Stimulated activated CD8-positive, alpha-beta memory T cell treated with anti-CD3 and anti-CD28 coated beads, Interleukin-15, amount 100 ng/mL, for 24 hours (primary cell): ENCODE measurements at regions not wholly inside any gene's neighbourhood (a gene's known extent, or its start where the extent isn't known, plus 50 kb on each side); places are given as distances from the start of the nearest gene placed in this dataset.

Experiments used
- DNase-seq: peaks from one replicate; pipeline ENCODE4 v3.0.0-alpha.2; 2020; ENCODE audit warnings: low read depth

GRCh38 chr4:180134091-180134866, 2108.9 kb upstream of the TENM3 start:
- no peak for DNase-seq

GRCh38 chr4:180141734-180142133, 2101.5 kb upstream of the TENM3 start:
- DNase-seq, result no peak

GRCh38 chr4:180148737-180149136, 2094.5 kb upstream of the TENM3 start:
- no peak for DNase-seq

- no peak for DNase-seq
These were observed 2092.4 kb upstream of the TENM3 start for GRCh38 chr4:180150818-180151217.

DNA sequence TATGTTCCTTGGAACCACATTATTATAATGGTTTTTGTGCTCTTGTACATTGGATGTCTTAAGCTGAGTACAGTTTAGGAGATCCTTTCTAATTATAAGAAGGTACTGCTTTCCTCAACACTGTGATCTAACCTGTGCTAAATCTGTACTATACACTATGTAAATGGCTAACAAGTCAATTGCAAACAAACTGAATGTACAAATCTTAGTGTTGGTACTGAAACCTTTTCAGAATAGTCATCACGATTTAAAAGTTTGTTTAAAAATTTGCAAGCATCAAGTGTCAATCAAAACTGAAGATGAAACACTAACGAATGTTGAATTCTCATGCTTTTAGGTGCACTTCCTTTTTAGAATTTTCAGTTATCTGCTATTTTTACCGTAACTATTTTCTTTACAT, 2090.4 kb upstream of the TENM3 start:
- DNase-seq, result no peak

GRCh38 chr4:180153587-180153986, 2089.6 kb upstream of the TENM3 start:
- no peak for DNase-seq

GRCh38 chr4:180156684-180157083, 2086.5 kb upstream of the TENM3 start:
- no peak for DNase-seq

DNA sequence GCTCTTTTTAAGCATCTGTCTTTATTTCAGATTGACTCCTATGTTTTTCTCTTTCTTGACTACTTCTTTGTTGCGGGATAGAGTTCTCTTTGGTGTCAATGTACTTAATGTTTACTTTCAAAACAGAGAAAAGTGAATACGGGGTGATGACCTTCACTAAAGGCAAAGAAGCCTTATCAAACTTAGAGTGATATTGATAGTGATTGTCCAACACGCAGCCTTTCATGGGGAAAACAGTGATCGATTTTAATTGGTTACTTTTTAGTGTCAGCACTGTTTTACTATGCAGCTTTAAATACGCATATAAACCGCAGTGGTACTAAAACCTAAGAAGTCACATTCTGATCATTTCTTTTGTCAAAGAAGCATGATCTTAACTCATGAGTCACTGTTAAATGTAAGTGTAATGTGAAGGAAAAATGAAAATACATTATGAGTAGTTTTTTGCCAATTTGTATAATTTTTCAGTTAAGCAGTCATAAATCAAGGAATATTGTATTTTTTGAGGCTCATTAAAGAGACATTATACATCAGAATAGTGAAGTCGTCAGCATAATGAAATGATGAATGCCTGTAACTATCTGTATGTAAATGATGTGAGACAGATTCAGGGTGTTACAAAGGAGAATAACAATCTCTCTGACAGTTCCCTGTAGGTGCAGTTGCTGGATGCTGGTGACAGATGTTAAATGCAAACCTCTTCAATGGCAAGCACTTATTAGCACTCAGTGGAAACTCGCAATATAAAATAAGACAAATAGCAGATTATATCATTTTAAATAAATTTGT, 2082.8 kb upstream of the TENM3 start:
- no peak for DNase-seq

GRCh38 chr4:180164799-180165198, 2078.4 kb upstream of the TENM3 start:
- DNase-seq, result no peak

DNA sequence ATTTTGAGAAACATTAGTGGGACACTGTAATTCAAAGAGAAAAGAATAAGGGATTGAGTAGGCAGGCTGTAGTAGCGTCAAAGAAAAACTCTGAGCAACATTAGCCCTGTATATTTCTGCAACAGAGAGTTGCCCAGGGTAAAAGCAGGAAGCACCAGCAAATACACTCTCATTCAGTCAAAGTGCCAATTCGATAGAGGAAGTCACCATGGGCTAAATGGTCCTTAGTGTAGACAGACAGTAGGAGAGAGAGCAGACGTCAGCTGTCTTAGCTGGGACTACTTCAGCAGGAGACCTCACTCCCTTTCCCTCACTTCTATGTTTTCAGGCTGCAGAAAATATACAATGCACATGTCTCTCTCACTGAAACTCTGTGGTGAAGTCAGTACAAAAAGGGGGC, 2073.8 kb upstream of the TENM3 start:
- no peak for DNase-seq

DNA sequence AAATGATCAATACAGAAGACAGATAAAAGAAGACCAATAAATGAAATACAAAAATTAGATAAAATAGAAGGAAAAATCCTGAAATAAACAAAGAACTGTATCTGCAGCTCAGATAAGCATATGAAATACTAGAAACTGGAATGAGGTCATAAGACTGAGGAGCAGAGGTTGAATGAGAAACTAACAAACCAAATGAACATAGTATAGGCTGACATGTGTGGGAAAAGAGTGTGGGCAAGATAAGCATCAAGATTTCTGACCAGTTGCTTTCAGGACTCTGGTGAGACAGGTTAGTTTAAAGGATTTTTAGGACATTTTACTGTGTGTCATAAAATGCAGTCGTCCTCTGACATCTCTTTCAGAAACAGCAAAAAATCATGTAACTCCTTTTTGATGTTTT, 2073.2 kb upstream of the TENM3 start:
- DNase-seq, result no peak

GRCh38 chr4:180179146-180179545, 2064.1 kb upstream of the TENM3 start:
- no peak for DNase-seq

DNA sequence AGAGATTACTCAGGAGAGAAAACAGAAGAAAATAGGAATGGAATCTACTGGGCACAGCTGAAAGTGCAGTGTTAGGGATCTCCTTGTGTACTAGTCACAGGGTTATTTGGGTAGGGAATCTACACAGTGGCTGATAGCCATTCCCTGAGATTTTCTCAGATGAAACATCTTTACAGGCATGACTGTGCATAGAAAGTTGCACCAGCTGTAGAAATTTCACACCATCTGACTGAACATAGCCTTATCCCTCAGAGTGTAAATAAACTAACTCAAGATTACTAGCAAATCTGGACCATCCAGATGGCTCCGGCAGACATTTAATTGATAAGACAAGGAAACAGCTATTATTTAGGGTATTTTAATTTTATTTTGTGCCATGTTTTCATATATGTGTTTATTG, 2053.5 kb upstream of the TENM3 start:
- DNase-seq, result no peak

DNA sequence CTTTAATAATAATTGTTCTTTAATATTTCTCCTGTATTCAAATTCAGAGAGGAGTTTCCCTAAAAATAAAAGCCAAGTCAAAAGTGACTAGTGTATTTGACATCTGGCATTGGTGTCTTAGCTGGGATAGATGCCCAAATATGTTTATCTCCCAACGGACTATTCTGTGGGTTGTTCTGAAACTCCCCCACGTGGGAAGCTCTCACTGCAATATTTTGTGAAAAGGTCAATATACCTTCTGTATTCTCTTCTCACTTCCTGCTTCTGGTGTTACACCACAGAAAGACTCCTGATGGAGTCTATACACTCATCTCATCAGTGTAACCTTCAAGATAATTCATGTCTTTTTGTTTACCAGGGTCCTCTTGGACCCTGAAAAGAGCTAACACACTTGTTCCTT, 2052.8 kb upstream of the TENM3 start:
- DNase-seq, result no peak

GRCh38 chr4:180197471-180197870, 2045.7 kb upstream of the TENM3 start:
- DNase-seq, result no peak

- no peak for DNase-seq
These were observed 2039.9 kb upstream of the TENM3 start for GRCh38 chr4:180203349-180203748.

- DNase-seq, result no peak
These were observed 2037.9 kb upstream of the TENM3 start for GRCh38 chr4:180205276-180205675.

DNA sequence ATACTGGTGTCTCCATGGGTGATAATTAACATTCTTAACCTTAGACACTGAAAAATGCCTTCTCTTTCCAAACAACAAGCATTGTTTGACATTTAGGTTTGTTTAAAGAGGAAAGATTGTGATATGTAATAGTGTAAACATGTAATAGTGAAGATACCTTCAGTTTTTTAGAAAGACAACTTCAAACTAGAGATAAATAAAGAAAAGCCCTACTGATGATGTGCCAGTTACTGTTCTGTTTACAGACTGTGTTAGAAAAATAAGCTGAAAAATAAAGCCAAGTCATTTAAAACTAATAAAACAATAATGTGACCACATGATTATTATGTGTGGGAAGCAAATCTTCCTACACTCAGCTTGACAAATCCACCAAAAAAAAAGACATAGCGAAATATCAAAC, 2035.3 kb upstream of the TENM3 start:
- DNase-seq, result no peak

DNA sequence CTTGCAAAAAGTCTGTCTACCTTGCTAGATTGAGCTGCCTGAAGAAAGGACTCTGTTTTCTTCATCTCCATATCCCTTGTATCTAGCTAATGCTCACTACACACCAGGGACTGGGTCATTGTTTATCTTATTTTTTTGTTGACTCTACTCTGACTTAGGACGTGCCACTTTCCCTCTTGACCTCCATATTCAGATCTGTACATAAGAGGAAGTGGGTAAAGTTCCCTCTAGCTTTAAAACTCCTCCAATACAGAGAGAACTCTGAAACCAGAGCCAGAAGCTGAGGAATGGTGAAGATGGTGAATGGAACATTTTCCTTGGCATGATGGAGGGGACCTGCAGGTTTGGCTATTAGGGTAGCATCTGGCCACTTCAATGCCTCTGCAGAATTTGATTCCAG, 2026.1 kb upstream of the TENM3 start:
- DNase-seq, result no peak

- no peak for DNase-seq
These were observed 2024.1 kb upstream of the TENM3 start for GRCh38 chr4:180219080-180219479.

DNA sequence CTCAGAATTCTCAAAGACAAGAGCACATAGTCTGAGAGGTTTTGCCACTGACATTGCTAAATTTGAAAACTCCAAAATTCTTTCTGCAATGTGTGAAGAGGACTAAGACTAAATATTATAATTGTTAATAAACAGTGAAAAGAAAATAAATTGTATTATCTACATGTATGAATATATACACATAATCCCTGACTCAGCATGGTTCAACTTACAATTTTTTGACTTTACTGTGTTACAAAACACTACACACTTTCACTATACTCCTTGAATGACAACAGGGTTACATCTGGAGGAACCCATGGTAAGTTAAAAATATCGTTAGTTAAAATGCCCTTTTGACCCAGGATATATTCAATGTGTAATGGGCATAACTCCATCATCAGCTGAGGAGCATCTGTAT, 2017.2 kb upstream of the TENM3 start:
- DNase-seq, result no peak

DNA sequence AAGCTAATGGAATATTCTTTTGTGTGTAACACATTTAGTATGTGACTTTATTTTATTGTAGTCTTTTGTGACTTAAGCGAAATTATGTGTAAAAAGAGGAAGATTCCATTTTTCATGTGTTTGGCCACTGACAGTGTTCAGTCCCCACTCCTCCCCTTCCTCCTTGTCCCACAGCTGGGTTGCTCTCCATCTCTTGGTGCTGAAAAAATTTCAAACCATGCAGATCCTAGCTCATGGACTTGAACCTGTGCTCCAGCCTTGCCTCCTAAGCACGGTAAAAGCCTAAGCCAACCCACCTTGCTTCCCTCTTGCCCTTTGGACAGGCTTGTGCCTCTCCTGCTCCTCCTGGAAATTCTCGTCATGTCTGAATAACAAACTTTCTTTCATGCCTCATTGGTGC, 2008.5 kb upstream of the TENM3 start:
- no peak for DNase-seq

DNA sequence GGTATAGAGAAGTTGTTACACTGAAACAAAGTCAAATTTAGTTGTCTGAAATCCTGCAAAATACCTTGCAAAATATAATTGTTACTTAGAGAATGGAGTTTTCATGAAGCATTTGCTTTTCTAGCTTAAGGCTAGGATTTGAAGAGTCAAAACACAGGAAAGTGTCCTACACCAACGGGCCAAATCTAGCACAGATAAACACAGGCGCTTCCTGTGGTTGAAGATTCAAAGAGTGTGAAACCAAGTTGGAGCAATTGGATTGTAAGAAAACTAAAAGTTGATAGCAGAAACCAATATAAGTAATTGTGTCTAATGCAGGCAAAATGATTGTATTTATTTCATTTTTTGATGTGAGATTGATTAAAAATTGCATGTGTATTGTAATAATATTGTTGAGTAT, 2002.5 kb upstream of the TENM3 start:
- DNase-seq, result no peak

- no peak for DNase-seq
These were observed 1989.8 kb upstream of the TENM3 start for GRCh38 chr4:180253419-180253818.
